Endodermal cell (in vitro differentiated cells): ENCODE measurements at regions not wholly inside any gene's neighbourhood (a gene's known extent, or its start where the extent isn't known, plus 50 kb on each side); places are given as distances from the start of the nearest gene placed in this dataset.

Experiments used
- DNase-seq: peaks from one replicate; pipeline ENCODE4 v3.0.0-alpha.2; 2017
- H3K27ac ChIP-seq: 2 replicates; pipeline ENCODE4 v1.5.1; 2013; ENCODE audit warnings: mild to moderate bottlenecking, low read depth, low read length, moderate library complexity
- H3K27me3 ChIP-seq: 2 replicates; pipeline ENCODE4 v1.6.1; 2013; ENCODE audit warnings: mild to moderate bottlenecking, low read length, moderate library complexity; ENCODE audit not compliant: insufficient read depth, control insufficient read depth, poor library complexity, severe bottlenecking
- H3K36me3 ChIP-seq: 2 replicates; pipeline ENCODE4 v1.7.0; 2013; ENCODE audit warnings: mild to moderate bottlenecking, low read length, moderate library complexity; ENCODE audit not compliant: control insufficient read depth, insufficient read depth
- H3K4me1 ChIP-seq: one replicate; pipeline ENCODE4 v1.7.0; 2013; ENCODE audit warnings: low read length; ENCODE audit not compliant: control insufficient read depth, insufficient read depth
- H3K4me3 ChIP-seq: 2 replicates; pipeline ENCODE4 v1.5.1; 2013; ENCODE audit warnings: mild to moderate bottlenecking, low read length, moderate library complexity
- H3K9ac ChIP-seq: 2 replicates; pipeline ENCODE4 v1.6.1; 2013; ENCODE audit warnings: mild to moderate bottlenecking, low read length, moderate library complexity; ENCODE audit not compliant: poor library complexity, severe bottlenecking; ENCODE audit errors: extremely low read depth
- H3K9me3 ChIP-seq: 2 replicates; pipeline ENCODE4 v1.6.1; 2013; ENCODE audit warnings: mild to moderate bottlenecking, low read length, moderate library complexity; ENCODE audit not compliant: control insufficient read depth
- H3K27ac Mint-ChIP-seq: 2 replicates; pipeline ENCODE4 v1.8.0; 2020; ENCODE audit warnings: mixed read lengths
- H3K27me3 Mint-ChIP-seq: 2 replicates; pipeline ENCODE4 v1.8.0; 2021; ENCODE audit warnings: mild to moderate bottlenecking, mixed read lengths; ENCODE audit not compliant: insufficient read depth
- H3K36me3 Mint-ChIP-seq: 2 replicates; pipeline ENCODE4 v1.8.0; 2020; ENCODE audit warnings: low read depth, mixed read lengths
- H3K4me1 Mint-ChIP-seq: 2 replicates; pipeline ENCODE4 v1.8.0; 2020; ENCODE audit warnings: mixed read lengths
- H3K4me3 Mint-ChIP-seq: 2 replicates; pipeline ENCODE4 v1.8.0; 2020; ENCODE audit warnings: mild to moderate bottlenecking, moderate library complexity, mixed read lengths
- H3K9me3 Mint-ChIP-seq: 2 replicates; pipeline ENCODE4 v1.8.0; 2020; ENCODE audit warnings: mild to moderate bottlenecking, mixed read lengths
- CTCF ChIP-seq: fragments of 200-600 bp; sonication (generic); conservative IDR thresholded peaks from 2 replicates; pipeline ENCODE4 v1.5.0; 2021; ENCODE audit warnings: antibody characterized with exemption, mild to moderate bottlenecking
- WGBS, 2 experiments: methylation state at CpG; one replicate each; pipeline versions ENCODE4 v1.1.5 to v1.1.7; 2013; ENCODE audit warnings: missing lambda C conversion rate in 2 of 2, mixed read lengths in 1 of 2; ENCODE audit not compliant: insufficient coverage in 1 of 2, insufficient read length in 1 of 2; 5-methylcytosine and 5-hydroxymethylcytosine counted together

DNA sequence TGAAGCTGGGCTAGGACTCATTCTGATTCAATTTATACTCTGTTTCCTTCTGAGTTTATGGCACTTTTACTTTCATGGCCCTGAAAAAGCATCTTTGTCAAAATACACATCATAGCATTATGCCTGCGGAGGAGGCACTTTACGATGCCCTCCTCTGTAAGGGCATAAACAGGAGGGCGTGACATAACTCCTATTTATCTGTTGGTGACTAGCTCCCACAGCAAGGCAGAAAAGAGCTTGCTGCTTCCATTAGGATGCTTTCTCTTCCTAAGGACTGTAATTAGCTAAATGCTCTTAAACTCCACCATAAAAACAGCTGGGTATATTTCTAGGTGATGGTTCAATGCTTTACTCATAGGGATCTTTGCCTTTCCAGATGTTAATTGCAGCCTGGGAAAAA lies 315.2 kb upstream of the GHITM start:
- Histone ChIP-seq H3K4me3 (no peak overlapping the region), H3K27ac (no peak overlapping the region), H3K4me1 (peaks cover 6% of the 10 kb centered on the region), H3K36me3 (no peaks in the 10 kb centered on the region), H3K27me3 (no peaks in the 10 kb centered on the region), H3K9ac (no peak overlapping the region), H3K9me3 (peaks cover 25% of the 10 kb centered on the region)
- H3K27me3 Mint-ChIP-seq, result peaks cover 2% of the 10 kb centered on the region
- H3K36me3 Mint-ChIP-seq, result no peaks in the 10 kb centered on the region
- WGBS, 2 experiments, result 96 to 100% methylated on average over 3 of the region's 3 CpGs
- peaks cover 12% of the 10 kb centered on the region for H3K4me1 Mint-ChIP-seq
- DNase-seq, result no peak
- no peak overlapping the region for H3K27ac Mint-ChIP-seq
- H3K4me3 Mint-ChIP-seq, result no peak overlapping the region
- peaks cover 18% of the 10 kb centered on the region for H3K9me3 Mint-ChIP-seq
- TF ChIP-seq CTCF, result no peak

- Histone ChIP-seq H3K4me3 (no peak overlapping the region), H3K4me1 (no peaks in the 10 kb centered on the region), H3K27me3 (no peaks in the 10 kb centered on the region), H3K9me3 (no peaks in the 10 kb centered on the region), H3K27ac (no peak overlapping the region), H3K36me3 (no peaks in the 10 kb centered on the region), H3K9ac (no peak overlapping the region)
- Mint-ChIP-seq H3K4me3 (no peak overlapping the region), H3K4me1 (no peaks in the 10 kb centered on the region), H3K36me3 (no peaks in the 10 kb centered on the region), H3K27ac (no peak overlapping the region), H3K27me3 (peaks cover 2% of the 10 kb centered on the region), H3K9me3 (no peaks in the 10 kb centered on the region)
- no peak for DNase-seq
- no peak for TF ChIP-seq CTCF
- 85 to 100% methylated on average over 2 of the region's 2 CpGs for WGBS, 2 experiments
Measured at GRCh38 chr10:83834096-83834495, 305.2 kb upstream of the GHITM start.

DNA sequence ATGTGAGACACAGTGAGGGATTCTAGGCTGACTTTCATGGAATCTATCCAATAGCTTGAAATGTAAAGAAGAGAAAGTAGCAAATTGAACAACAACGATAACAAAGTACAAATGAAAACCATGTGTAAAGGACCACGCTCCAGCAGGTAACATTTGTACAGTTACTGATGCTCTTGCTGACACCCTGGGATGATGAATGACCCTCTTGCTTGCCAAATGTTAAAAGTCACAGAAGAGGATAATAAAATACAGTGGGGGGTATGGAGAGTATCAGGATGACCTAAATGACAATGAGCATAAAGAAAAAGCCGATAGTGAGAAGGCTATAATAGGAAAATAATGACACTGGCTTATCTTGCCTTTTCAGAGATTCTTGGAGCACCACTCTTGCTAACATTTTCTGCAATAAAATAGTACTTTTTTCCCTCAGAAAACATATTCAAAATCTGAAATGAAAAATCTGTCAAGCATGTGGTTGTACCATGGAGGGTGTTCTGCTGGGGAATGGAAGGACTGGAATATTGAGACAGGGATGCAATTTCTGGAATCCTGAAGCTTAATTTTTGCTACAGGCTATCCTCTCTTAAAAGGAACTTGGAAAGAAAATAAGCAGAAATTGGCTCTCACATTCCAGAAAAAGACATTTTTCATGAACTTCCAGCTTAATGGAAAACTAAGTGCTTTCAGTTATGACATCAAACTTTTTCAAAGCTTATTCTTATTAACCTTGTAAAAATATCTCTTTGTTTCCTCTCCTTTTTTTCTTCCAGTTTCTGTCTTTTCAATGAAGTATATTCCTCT lies 303.2 kb upstream of the GHITM start:
- peaks cover 2% of the 10 kb centered on the region for H3K27me3 Mint-ChIP-seq
- H3K36me3 ChIP-seq, result no peaks in the 10 kb centered on the region
- no peaks in the 10 kb centered on the region for H3K9me3 Mint-ChIP-seq
- no peak overlapping the region for H3K4me3 Mint-ChIP-seq
- DNase-seq, result no peak
- 81 to 93% methylated on average over 3 of the region's 3 CpGs for WGBS, 2 experiments
- H3K4me1 ChIP-seq, result no peaks in the 10 kb centered on the region
- TF ChIP-seq CTCF, result no peak
- no peaks in the 10 kb centered on the region for H3K36me3 Mint-ChIP-seq
- H3K9me3 ChIP-seq, result no peaks in the 10 kb centered on the region
- H3K4me1 Mint-ChIP-seq, result no peaks in the 10 kb centered on the region
- H3K27me3 ChIP-seq, result no peaks in the 10 kb centered on the region
- no peak overlapping the region for H3K27ac Mint-ChIP-seq
- no peak overlapping the region for H3K4me3 ChIP-seq
- no peak overlapping the region for H3K27ac ChIP-seq
- no peak overlapping the region for H3K9ac ChIP-seq
